K562 (cell line): ENCODE measurements at regions not wholly inside any gene's neighbourhood (a gene's known extent, or its start where the extent isn't known, plus 50 kb on each side); places are given as distances from the start of the nearest gene placed in this dataset.

ENCODE experiments used
- ATAC-seq: fragments of 200-7000 bp; cut with Tn5 transposase; 3 replicates; pipeline ENCODE4 v1.9.1; 2020; ENCODE audit warnings: moderate library complexity
- BruUV-seq: library from RNA; stranded (reverse); fragments of 400-500 nt; replicated peaks from 2 replicates; lab custom pipeline; 2021; lab: Mats Ljungman, UMichigan
- CTCF ChIA-PET: fragments of 300-600 bp; formaldehyde crosslinking; extraction: SDS; loops from one replicate; lab custom pipeline; 2021; ENCODE audit warnings: low intra/inter-chr PET ratio; lab: Yijun Ruan, JAX
- POLR2A ChIA-PET: fragments of 300-600, 350-650 bp; sonication (Branson Sonifier 250); formaldehyde crosslinking; extraction: SDS; loops from one replicate; lab custom pipeline; 2021; ENCODE audit warnings: antibody characterized with exemption, inconsistent platforms; lab: Yijun Ruan, JAX
- DNase-seq, 4 experiments: peaks; one replicate each; pipeline versions ENCODE4 v3.0.0 to v3.0.0-alpha.2; 2011 to 2018; ENCODE audit warnings: low spot score in 3 of 4, mixed read lengths in 3 of 4; ENCODE audit errors: extremely low read depth in 1 of 4
- FAIRE-seq: peaks from 2 replicates; lab custom pipeline; 2011; peaks lifted over from hg19 to GRCh38; lab: Jason Lieb, UNC
- H2AFZ ChIP-seq: 2 replicates; pipeline ENCODE4 v1.6.0; 2011; ENCODE audit warnings: low read depth, low read length, control low read depth, inconsistent platforms
- H3K27ac ChIP-seq: fragments of 200-600 bp; 3 replicates; pipeline ENCODE4 v1.8.0; 2011; ENCODE audit warnings: low read depth, mild to moderate bottlenecking, control low read depth, inconsistent platforms, low read length, moderate library complexity, mixed read lengths; ENCODE audit errors: extremely low read depth
- H3K27me3 ChIP-seq, 2 experiments: fragments of 300-600 bp in 1 of 2; 2 replicates in 1 of 2; 3 replicates in 1 of 2; pipeline versions ENCODE4 v1.6.0 to v1.8.0; 2011; ENCODE audit warnings: inconsistent platforms in 2 of 2, low read length in 2 of 2, mild to moderate bottlenecking in 1 of 2, mixed read lengths in 1 of 2, moderate library complexity in 1 of 2; ENCODE audit not compliant: control insufficient read depth in 2 of 2, insufficient read depth in 2 of 2
- H3K36me3 ChIP-seq: fragments of 300-600 bp; 3 replicates; pipeline ENCODE4 v1.8.0; 2011; ENCODE audit warnings: mild to moderate bottlenecking, low read length, inconsistent platforms; ENCODE audit not compliant: control insufficient read depth, insufficient read depth
- H3K4me1 ChIP-seq, 2 experiments: fragments of 200-600 bp in 1 of 2; replicated peaks in 1 of 2; 2 replicates in 1 of 2; 3 replicates in 1 of 2; pipeline versions ENCODE4 v1.5.1 to v1.8.0; 2011; ENCODE audit warnings: inconsistent platforms in 2 of 2, low read length in 2 of 2, mild to moderate bottlenecking in 1 of 2, mixed read lengths in 1 of 2, moderate library complexity in 1 of 2; ENCODE audit not compliant: control insufficient read depth in 2 of 2, insufficient read depth in 2 of 2
- H3K4me2 ChIP-seq: 2 replicates; pipeline ENCODE4 v1.6.1; 2011; ENCODE audit warnings: low read length, control low read depth, inconsistent platforms, mixed read lengths; ENCODE audit not compliant: insufficient read depth
- H3K4me3 ChIP-seq: fragments of 200-600 bp; sonication (generic), shearing (Covaris generic); 2 replicates; pipeline ENCODE4 v1.5.1; 2016; ENCODE audit warnings: control low read depth, inconsistent platforms
- H3K79me2 ChIP-seq: fragments of 200-600 bp; 3 replicates; pipeline ENCODE4 v1.8.0; 2011; ENCODE audit warnings: low read length, inconsistent platforms; ENCODE audit not compliant: control insufficient read depth, insufficient read depth
- H3K9ac ChIP-seq, 2 experiments: 2 replicates each; pipeline versions ENCODE4 v1.6.0 to v1.6.1; 2011; ENCODE audit warnings: low read depth in 2 of 2, low read length in 2 of 2, control low read depth in 1 of 2, inconsistent platforms in 1 of 2, mild to moderate bottlenecking in 1 of 2, mixed read lengths in 1 of 2; ENCODE audit not compliant: insufficient read depth in 1 of 2
- H3K9me1 ChIP-seq: one replicate; pipeline ENCODE4 v1.6.0; 2011; ENCODE audit warnings: inconsistent platforms, mild to moderate bottlenecking, low read length, moderate library complexity; ENCODE audit not compliant: control insufficient read depth, insufficient read depth
- H3K9me3 ChIP-seq: replicated peaks from 2 replicates; pipeline ENCODE4 v1.5.1; 2011; ENCODE audit warnings: low read depth, low read length, inconsistent platforms; ENCODE audit not compliant: control insufficient read depth, insufficient read depth
- H4K20me1 ChIP-seq: replicated peaks from 2 replicates; pipeline ENCODE4 v1.6.1; 2011; ENCODE audit warnings: low read length, inconsistent platforms, mixed read lengths; ENCODE audit not compliant: control insufficient read depth, insufficient read depth
- CREB3L1 ChIP-seq: fragments of 450-650 bp; IDR thresholded peaks from 2 replicates; pipeline ENCODE4 v1.6.1; 2014; ENCODE audit warnings: low read depth, mild to moderate bottlenecking, moderate library complexity, borderline replicate concordance
- CREB5 ChIP-seq: fragments of 250-450 bp; sonication (Bioruptor Pico); IDR thresholded peaks from 2 replicates; pipeline ENCODE4 v1.5.0; 2020; ENCODE audit warnings: mild to moderate bottlenecking
- CTCF ChIP-seq, 3 experiments: IDR thresholded peaks in 2 of 3; conservative IDR thresholded peaks in 1 of 3; 2 replicates each; pipeline ENCODE4 v1.5.1; 2011 to 2012; ENCODE audit warnings: low read length in 3 of 3, mild to moderate bottlenecking in 3 of 3, control low read depth in 2 of 3, improper control_type of control experiment in 1 of 3, inconsistent platforms in 1 of 3, low read depth in 1 of 3, mixed read lengths in 1 of 3, moderate library complexity in 1 of 3; ENCODE audit not compliant: insufficient read depth in 2 of 3
- HDAC3 ChIP-seq: fragments of 450-650 bp; IDR thresholded peaks from 2 replicates; pipeline ENCODE4 v1.6.1; 2018; ENCODE audit warnings: borderline replicate concordance, mild to moderate bottlenecking, moderate library complexity; ENCODE audit not compliant: partially characterized antibody
- HMGXB4 ChIP-seq: sonication (generic); formaldehyde crosslinking; IDR thresholded peaks from 2 replicates; pipeline ENCODE4 v1.8.1; 2023; ENCODE audit warnings: mild to moderate bottlenecking, missing genetic modification reagents
- KLF13 ChIP-seq: fragments of 450-650 bp; IDR thresholded peaks from 2 replicates; pipeline ENCODE4 v1.6.1; 2016; ENCODE audit warnings: missing genetic modification characterization, low read depth, mild to moderate bottlenecking, missing compliant biosample characterization, moderate library complexity, borderline replicate concordance
- NRF1 ChIP-seq, 2 experiments: fragments of 450-650 bp; IDR thresholded peaks in 1 of 2; conservative IDR thresholded peaks in 1 of 2; 2 replicates each; pipeline ENCODE4 v1.6.1; 2014; ENCODE audit warnings: mild to moderate bottlenecking in 2 of 2
- RAD21 ChIP-seq, 2 experiments: fragments of 250-450 bp in 1 of 2; fragments of 450-650 bp in 1 of 2; sonication (Bioruptor Pico) in 1 of 2; formaldehyde crosslinking in 1 of 2; IDR thresholded peaks in 1 of 2; conservative IDR thresholded peaks in 1 of 2; 2 replicates each; pipeline versions ENCODE4 v1.4.0 to v1.8.0; 2020 to 2022; ENCODE audit warnings: mild to moderate bottlenecking in 2 of 2, moderate library complexity in 1 of 2
- ZC3H11A ChIP-seq: IDR thresholded peaks from 2 replicates; pipeline ENCODE4 v1.6.1; 2012; ENCODE audit warnings: low read depth, low read length, improper control_type of control experiment
- ZHX1 ChIP-seq: fragments of 150-350 bp; conservative IDR thresholded peaks from 2 replicates; pipeline ENCODE4 v1.6.1; 2014; ENCODE audit warnings: low read length
- ZNF124 ChIP-seq: sonication (generic); formaldehyde crosslinking; IDR thresholded peaks from 2 replicates; pipeline ENCODE4 v1.8.1; 2022; ENCODE audit warnings: missing genetic modification reagents
- WGBS: fragments of 100-300 bp; shearing (Covaris generic); methylation state at CpG from one replicate; pipeline ENCODE4 v1.1.6; 2016; ENCODE audit warnings: low coverage, mixed read lengths; ENCODE audit not compliant: insufficient coverage; ENCODE audit errors: missing lambda C conversion rate; 5-methylcytosine and 5-hydroxymethylcytosine counted together
- in situ Hi-C: fragments of 300-500 bp; cut with MboI; formaldehyde crosslinking; loops from 4 replicates; pipeline ENCODE4 v1.15.0; 2018; ENCODE audit warnings: inconsistent platforms, mixed read lengths
- intact Hi-C: fragments of 100-400 bp; cut with micrococcal nuclease; formaldehyde crosslinking; loops from 2 replicates; pipeline ENCODE4 v1.14.2; 2022

- H4K20me1 ChIP-seq: no peaks in the 10 kb centered on the region
- no peaks in the 10 kb centered on the region for H3K4me1 ChIP-seq
- WGBS: under 1% methylated on average over 19 of the region's 19 CpGs
- no peak for TF ChIP-seq KLF13
- TF ChIP-seq HMGXB4 (CRISPR knock-in tag): no peak
- peak; percentile 57 to 88 (median 74); a peak in 5 of 6 replicates for TF ChIP-seq CTCF (IDR thresholded peaks at IDR 0.05 in 2 of 3, conservative IDR thresholded peaks at IDR 0.05 in 1 of 3; ENCODE audit: insufficient read depth in 2 of 3, low read depth in 1 of 3, low read length in 3 of 3)
- no peak for TF ChIP-seq ZHX1
- TF ChIP-seq CREB3L1: no peak
- no peak for TF ChIP-seq ZNF124 (CRISPR knock-in tag)
- no peak for TF ChIP-seq ZC3H11A
- peak; percentile 22 to 50; a peak in 3 of 4 replicates for TF ChIP-seq RAD21 (CRISPR knock-in tag; conservative IDR thresholded peaks at IDR 0.05 in 1 of 2, IDR thresholded peaks at IDR 0.05 in 1 of 2)
- no peak for TF ChIP-seq HDAC3
- no peak for TF ChIP-seq CREB5 (CRISPR knock-in tag)
- TF ChIP-seq NRF1 (conservative IDR thresholded peaks at IDR 0.05 in 1 of 2, IDR thresholded peaks at IDR 0.05 in 1 of 2): peak; percentile 33 to 50
Observed at GRCh38 chr9:119961774-119962424, 592.7 kb upstream of the BRINP1 start.

More at GRCh38 chr9:119961774-119962424, 592.7 kb upstream of the BRINP1 start:
- Histone ChIP-seq H3K4me2 (no peak overlapping the region), H3K27me3 (no peaks in the 10 kb centered on the region), H3K9me1 (no peaks in the 10 kb centered on the region), H3K4me3 (no peak overlapping the region), H2AFZ (no peak overlapping the region), H3K79me2 (no peaks in the 10 kb centered on the region), H3K9ac (no peak overlapping the region), H3K27ac (no peak overlapping the region), H3K9me3 (no peaks in the 10 kb centered on the region), H3K36me3 (no peaks in the 10 kb centered on the region)
- DNase-seq (peak; percentile 39 to 52 (median 48)), FAIRE-seq (peak; percentile 80), ATAC-seq (peak; percentile 89)
- CTCF ChIA-PET: interaction anchor here (1.0 kb wide), 1 partner anchor 515 kb away, joined by 3 read pairs; no protein-coding TSS in a partner anchor
- POLR2A ChIA-PET: no interaction called here
- BruUV-seq: no TSS peak
- intact Hi-C loops (loop anchor here (10.0 kb wide), 2 partner anchors 407 to 513 kb away; no protein-coding TSS in a partner anchor), in situ Hi-C loops (no loop called here)
